GM12865 (cell line): ENCODE measurements at regions not wholly inside any gene's neighbourhood (a gene's known extent, or its start where the extent isn't known, plus 50 kb on each side); places are given as distances from the start of the nearest gene placed in this dataset.

Experiments used
- DNase-seq: peaks from one replicate; pipeline ENCODE4 v3.0.0; 2010; ENCODE audit warnings: low read depth
- H3K4me3 ChIP-seq: 2 replicates; pipeline ENCODE4 v1.5.1; 2011; ENCODE audit warnings: mild to moderate bottlenecking, low read depth, low read length, control low read depth
- CTCF ChIP-seq: IDR thresholded peaks from 2 replicates; pipeline ENCODE4 v1.5.1; 2011; ENCODE audit warnings: low read length, control low read depth, low read depth, inconsistent platforms; ENCODE audit not compliant: insufficient read depth; ENCODE audit errors: missing control alignments

GRCh38 chr9:20078246-20078645 is 289.4 kb upstream of the SLC24A2 start:
- no peak overlapping the region for H3K4me3 ChIP-seq
- no peak for DNase-seq
- no peak for TF ChIP-seq CTCF

- no peak overlapping the region for H3K4me3 ChIP-seq
- no peak for DNase-seq
- TF ChIP-seq CTCF, result no peak
Observed at GRCh38 chr9:20074291-20074690, 285.5 kb upstream of the SLC24A2 start.

GRCh38 chr9:20070336-20070735 is 281.5 kb upstream of the SLC24A2 start:
- no peak for DNase-seq
- TF ChIP-seq CTCF, result no peak
- no peak overlapping the region for H3K4me3 ChIP-seq

GRCh38 chr9:20065796-20066700 is 277.2 kb upstream of the SLC24A2 start:
- H3K4me3 ChIP-seq, result no peak overlapping the region
- no peak for TF ChIP-seq CTCF
- peak; percentile 16 for DNase-seq

- no peak for TF ChIP-seq CTCF
- DNase-seq, result no peak
- no peak overlapping the region for H3K4me3 ChIP-seq
Observed at GRCh38 chr9:20065046-20065445, 276.2 kb upstream of the SLC24A2 start.

GRCh38 chr9:20054734-20055133 is 265.9 kb upstream of the SLC24A2 start:
- DNase-seq, result no peak
- no peak for TF ChIP-seq CTCF
- H3K4me3 ChIP-seq, result no peak overlapping the region

GRCh38 chr9:20048985-20049384 is 260.1 kb upstream of the SLC24A2 start:
- no peak overlapping the region for H3K4me3 ChIP-seq
- no peak for TF ChIP-seq CTCF
- DNase-seq, result no peak
